HepG2 (cell line): ENCODE measurements at regions not wholly inside any gene's neighbourhood (a gene's known extent, or its start where the extent isn't known, plus 50 kb on each side); places are given as distances from the start of the nearest gene placed in this dataset.

Experiments used
- ATAC-seq: fragments of 200-7000 bp; cut with Tn5 transposase; 3 replicates; pipeline ENCODE4 v1.9.1; 2020; ENCODE audit warnings: mild to moderate bottlenecking, moderate library complexity
- BruUV-seq: library from RNA; stranded (reverse); fragments of 400-500 nt; replicated peaks from 2 replicates; lab custom pipeline; 2021; lab: Mats Ljungman, UMichigan
- CTCF ChIA-PET: fragments of 300-600 bp; formaldehyde crosslinking; extraction: SDS; loops from one replicate; lab custom pipeline; 2021; ENCODE audit warnings: low total read pairs, inconsistent platforms, low intra/inter-chr PET ratio; lab: Yijun Ruan, JAX
- POLR2A ChIA-PET: fragments of 350-600 bp; sonication (Branson Sonifier 250); formaldehyde crosslinking; loops from one replicate; lab custom pipeline; 2020; ENCODE audit warnings: antibody characterized with exemption, inconsistent platforms; lab: Yijun Ruan, JAX
- DNase-seq: peaks from one replicate; pipeline ENCODE4 v3.0.0-alpha.2; 2015; ENCODE audit warnings: low spot score
- FAIRE-seq: peaks from 3 replicates; lab custom pipeline; 2011; peaks lifted over from hg19 to GRCh38; lab: Jason Lieb, UNC
- H2AFZ ChIP-seq: one replicate; pipeline ENCODE4 v1.6.1; 2011; ENCODE audit warnings: low read length, inconsistent platforms
- H3K27ac ChIP-seq: fragments of 300-600 bp; 3 replicates; pipeline ENCODE4 v1.8.0; 2011; ENCODE audit warnings: mixed run types, mild to moderate bottlenecking, mixed read lengths, low read length, inconsistent platforms; ENCODE audit not compliant: insufficient read depth; ENCODE audit errors: extremely low read length
- H3K27me3 ChIP-seq, 2 experiments: fragments of 200-600 bp in 1 of 2; 2 replicates in 1 of 2; 3 replicates in 1 of 2; pipeline versions ENCODE4 v1.6.0 to v1.8.0; 2011; ENCODE audit warnings: low read length in 2 of 2, mild to moderate bottlenecking in 2 of 2, moderate library complexity in 2 of 2, inconsistent platforms in 1 of 2; ENCODE audit not compliant: insufficient read depth in 2 of 2, control insufficient read depth in 1 of 2
- H3K36me3 ChIP-seq, 2 experiments: fragments of 200-600 bp in 1 of 2; replicated peaks in 1 of 2; 2 replicates in 1 of 2; 3 replicates in 1 of 2; pipeline versions ENCODE4 v1.5.1 to v1.8.0; 2011; ENCODE audit warnings: low read length in 2 of 2, inconsistent platforms in 1 of 2; ENCODE audit not compliant: insufficient read depth in 2 of 2, control insufficient read depth in 1 of 2
- H3K4me1 ChIP-seq: 2 replicates; pipeline ENCODE4 v1.5.1; 2012; ENCODE audit warnings: low read length, inconsistent platforms; ENCODE audit not compliant: insufficient read depth
- H3K4me2 ChIP-seq: 2 replicates; pipeline ENCODE4 v1.6.0; 2011; ENCODE audit warnings: low read depth, low read length, inconsistent platforms
- H3K4me3 ChIP-seq, 3 experiments: fragments of 200-600 bp in 1 of 3; sonication (generic), shearing (Covaris generic) in 1 of 3; replicated peaks in 1 of 3; 2 replicates each; pipeline ENCODE4 v1.5.1; 2011 to 2016; ENCODE audit warnings: low read length in 3 of 3, inconsistent platforms in 2 of 3, low read depth in 2 of 3, mild to moderate bottlenecking in 2 of 3, control low read depth in 1 of 3, mixed read lengths in 1 of 3; ENCODE audit not compliant: insufficient read depth in 1 of 3
- H3K79me2 ChIP-seq: one replicate; pipeline ENCODE4 v1.6.1; 2011; ENCODE audit warnings: low read length, inconsistent platforms; ENCODE audit not compliant: insufficient read depth
- H3K9ac ChIP-seq: 2 replicates; pipeline ENCODE4 v1.6.0; 2011; ENCODE audit warnings: mild to moderate bottlenecking, low read depth, low read length, inconsistent platforms; ENCODE audit not compliant: insufficient read depth
- H3K9me3 ChIP-seq: 2 replicates; pipeline ENCODE4 v1.5.1; 2012; ENCODE audit warnings: mild to moderate bottlenecking, low read length
- H4K20me1 ChIP-seq: 2 replicates; pipeline ENCODE4 v1.6.0; 2011; ENCODE audit warnings: inconsistent platforms, mild to moderate bottlenecking, low read length, moderate library complexity; ENCODE audit not compliant: insufficient read depth
- ETV6 ChIP-seq: sonication (generic); formaldehyde crosslinking; conservative IDR thresholded peaks from 2 replicates; pipeline ENCODE4 v1.4.0; 2020; ENCODE audit warnings: missing genetic modification reagents
- HDAC1 ChIP-seq: sonication (generic); formaldehyde crosslinking; IDR thresholded peaks from 2 replicates; pipeline ENCODE4 v1.5.1; 2020; ENCODE audit warnings: mild to moderate bottlenecking, missing genetic modification reagents
- ISX ChIP-seq: sonication (generic); formaldehyde crosslinking; conservative IDR thresholded peaks from 2 replicates; pipeline ENCODE4 v1.5.0; 2020; ENCODE audit warnings: missing genetic modification reagents
- MED13 ChIP-seq: sonication (generic); formaldehyde crosslinking; IDR thresholded peaks from 2 replicates; pipeline ENCODE4 v1.5.0; 2020; ENCODE audit warnings: missing genetic modification reagents
- SALL1 ChIP-seq: sonication (generic); formaldehyde crosslinking; IDR thresholded peaks from 2 replicates; pipeline ENCODE4 v1.8.0; 2022; ENCODE audit warnings: mild to moderate bottlenecking, missing genetic modification reagents
- ZBTB37 ChIP-seq: sonication (generic); formaldehyde crosslinking; IDR thresholded peaks from 2 replicates; pipeline ENCODE4 v1.4.0; 2020; ENCODE audit warnings: mild to moderate bottlenecking, missing genetic modification reagents
- ZC3H4 ChIP-seq: sonication (generic); formaldehyde crosslinking; IDR thresholded peaks from 2 replicates; pipeline ENCODE4 v1.4.0; 2020; ENCODE audit warnings: missing genetic modification reagents, borderline replicate concordance
- ZNF17 ChIP-seq: sonication (generic); formaldehyde crosslinking; IDR thresholded peaks from 2 replicates; pipeline ENCODE4 v1.5.0; 2020; ENCODE audit warnings: mild to moderate bottlenecking, missing genetic modification reagents
- ZNF333 ChIP-seq: sonication (generic); formaldehyde crosslinking; IDR thresholded peaks from 2 replicates; pipeline ENCODE4 v1.4.0; 2020; ENCODE audit warnings: mild to moderate bottlenecking, missing genetic modification reagents, borderline replicate concordance
- ZNF33B ChIP-seq: sonication (generic); formaldehyde crosslinking; IDR thresholded peaks from 2 replicates; pipeline ENCODE4 v1.5.1; 2020; ENCODE audit warnings: mild to moderate bottlenecking, missing genetic modification reagents
- ZNF460 ChIP-seq: sonication (generic); formaldehyde crosslinking; IDR thresholded peaks from 2 replicates; pipeline ENCODE4 v1.5.1; 2020; ENCODE audit warnings: missing genetic modification reagents, mild to moderate bottlenecking, borderline replicate concordance
- ZNF580 ChIP-seq: IDR thresholded peaks from 2 replicates; pipeline ENCODE4 v1.6.1; 2016; ENCODE audit warnings: low read depth, borderline replicate concordance
- WGBS: methylation state at CpG from one replicate; pipeline ENCODE4 v1.1.6; 2017; ENCODE audit warnings: low lambda C conversion rate; 5-methylcytosine and 5-hydroxymethylcytosine counted together
- in situ Hi-C: cut with HindIII; loops from 2 replicates; pipeline ENCODE4 v1.10.0; 2017; ENCODE audit warnings: low pct_unique_long_range_greater_than_20kb; ENCODE audit not compliant: extremely low pct_ligation_motif_present
- intact Hi-C: fragments of 100-400 bp; cut with micrococcal nuclease; formaldehyde crosslinking; loops from one replicate; pipeline ENCODE4 v1.10.0; 2022; ENCODE audit not compliant: unreplicated experiment
- TF ChIP-seq, protein P1 (sequence below): sonication (generic); formaldehyde crosslinking; IDR thresholded peaks from 2 replicates; pipeline ENCODE4 v1.4.0; 2020; ENCODE audit warnings: missing genetic modification reagents

DNA sequence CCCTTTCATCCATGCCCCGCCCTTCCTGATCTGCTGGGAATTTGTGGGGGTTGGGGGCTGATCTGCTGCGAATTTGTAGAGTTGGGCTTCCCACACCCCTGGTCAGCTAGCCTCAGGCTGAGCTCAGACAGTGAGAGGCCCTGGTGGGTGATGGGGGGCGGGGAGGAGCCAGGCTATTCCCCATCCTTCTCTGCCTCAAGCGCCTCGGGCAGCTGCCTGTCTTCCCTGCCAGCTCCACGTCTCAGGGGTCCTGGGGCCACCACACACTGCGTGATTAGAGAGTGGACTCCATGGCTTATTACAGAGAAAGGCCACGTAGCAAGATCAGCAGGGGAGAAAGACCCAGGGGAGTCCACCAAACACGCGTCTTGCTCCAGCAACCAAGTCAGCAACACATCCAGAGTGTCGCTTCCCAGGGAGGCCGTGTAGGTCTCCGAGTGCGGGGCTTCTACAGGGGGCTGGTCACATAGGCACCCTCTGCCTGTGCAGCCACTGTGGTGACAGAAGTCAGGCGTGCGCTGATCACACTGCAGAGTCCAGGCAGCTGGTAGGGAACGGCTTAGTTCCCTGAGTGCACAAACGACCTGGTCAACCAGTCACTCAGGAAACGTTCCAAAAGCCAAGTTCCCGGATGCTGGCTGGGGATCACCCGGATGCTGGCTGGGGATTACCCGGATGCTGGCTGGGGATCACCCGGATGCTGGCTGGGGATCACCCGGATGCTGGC, 254.4 kb upstream of the SFSWAP start:
- Histone ChIP-seq H3K27me3 (peaks cover 6 to 33% of the 10 kb centered on the region in 2 experiments; a peak in 3 of 5 replicates), H3K4me1 (no peaks in the 10 kb centered on the region), H3K9ac (no peak overlapping the region), H3K9me3 (no peaks in the 10 kb centered on the region), H3K4me3 (no peak overlapping the region), H3K36me3 (no peaks in the 10 kb centered on the region), H3K4me2 (no peak overlapping the region), H4K20me1 (no peaks in the 10 kb centered on the region), H2AFZ (no peak overlapping the region), H3K79me2 (no peaks in the 10 kb centered on the region), H3K27ac (no peak overlapping the region)
- ChIA-PET CTCF (no interaction called here), POLR2A (no interaction called here)
- intact Hi-C loops (no loop called here), in situ Hi-C loops (loop anchor here (10.0 to 25.0 kb wide), 2 partner anchors 352 to 544 kb away; no protein-coding TSS in a partner anchor)
- TF ChIP-seq ETV6 (CRISPR knock-in tag) (no peak), ZNF33B (no peak), MED13 (no peak), SALL1 (CRISPR knock-in tag) (no peak), ZNF333 (CRISPR knock-in tag) (no peak)
- 45% methylated on average over 4 of the region's 24 CpGs for WGBS
- FAIRE-seq, result no peak
- no TSS peak for BruUV-seq
- DNase-seq, result no peak
- no peak for ATAC-seq

- Histone ChIP-seq H3K9me3 (no peaks in the 10 kb centered on the region), H3K27ac (no peak overlapping the region), H2AFZ (no peak overlapping the region), H3K4me3 (no peak overlapping the region), H3K36me3 (no peaks in the 10 kb centered on the region), H3K9ac (no peak overlapping the region), H4K20me1 (no peaks in the 10 kb centered on the region), H3K4me2 (no peak overlapping the region), H3K79me2 (no peaks in the 10 kb centered on the region), H3K4me1 (no peaks in the 10 kb centered on the region), H3K27me3 (peaks cover 6 to 33% of the 10 kb centered on the region in 2 experiments; a peak in 3 of 5 replicates)
- BruUV-seq, result no TSS peak
- ChIA-PET POLR2A (no interaction called here), CTCF (no interaction called here)
- ATAC-seq (no peak), FAIRE-seq (no peak), DNase-seq (no peak)
- in situ Hi-C loops (loop anchor here (10.0 to 25.0 kb wide), 2 partner anchors 352 to 545 kb away; no protein-coding TSS in a partner anchor), intact Hi-C loops (no loop called here)
- 10% methylated on average over 2 of the region's 15 CpGs for WGBS
- TF ChIP-seq ZNF17 (CRISPR knock-in tag), result no peak
- TF ChIP-seq, protein P1, sequence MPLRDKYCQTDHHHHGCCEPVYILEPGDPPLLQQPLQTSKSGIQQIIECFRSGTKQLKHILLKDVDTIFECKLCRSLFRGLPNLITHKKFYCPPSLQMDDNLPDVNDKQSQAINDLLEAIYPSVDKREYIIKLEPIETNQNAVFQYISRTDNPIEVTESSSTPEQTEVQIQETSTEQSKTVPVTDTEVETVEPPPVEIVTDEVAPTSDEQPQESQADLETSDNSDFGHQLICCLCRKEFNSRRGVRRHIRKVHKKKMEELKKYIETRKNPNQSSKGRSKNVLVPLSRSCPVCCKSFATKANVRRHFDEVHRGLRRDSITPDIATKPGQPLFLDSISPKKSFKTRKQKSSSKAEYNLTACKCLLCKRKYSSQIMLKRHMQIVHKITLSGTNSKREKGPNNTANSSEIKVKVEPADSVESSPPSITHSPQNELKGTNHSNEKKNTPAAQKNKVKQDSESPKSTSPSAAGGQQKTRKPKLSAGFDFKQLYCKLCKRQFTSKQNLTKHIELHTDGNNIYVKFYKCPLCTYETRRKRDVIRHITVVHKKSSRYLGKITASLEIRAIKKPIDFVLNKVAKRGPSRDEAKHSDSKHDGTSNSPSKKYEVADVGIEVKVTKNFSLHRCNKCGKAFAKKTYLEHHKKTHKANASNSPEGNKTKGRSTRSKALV (CRISPR knock-in tag), result no peak
- no peak for TF ChIP-seq ISX (CRISPR knock-in tag)
- no peak for TF ChIP-seq ZNF580 (CRISPR knock-in tag)
- TF ChIP-seq HDAC1 (CRISPR knock-in tag), result no peak
- TF ChIP-seq ZBTB37 (CRISPR knock-in tag), result no peak
- no peak for TF ChIP-seq ZC3H4 (CRISPR knock-in tag)
- no peak for TF ChIP-seq ZNF460 (CRISPR knock-in tag)
These were observed 253.9 kb upstream of the SFSWAP start for GRCh38 chr12:131457028-131457310.
